ENCODE measurements at regions not wholly inside any gene's neighbourhood (a gene's known extent, or its start where the extent isn't known, plus 50 kb on each side); places are given as distances from the start of the nearest gene placed in this dataset.
"Not testable (repeated sequence)": the region's sequence is repeated elsewhere in the genome, so short reads cannot be mapped to it uniquely, and the experiment has no call there.

DNA sequence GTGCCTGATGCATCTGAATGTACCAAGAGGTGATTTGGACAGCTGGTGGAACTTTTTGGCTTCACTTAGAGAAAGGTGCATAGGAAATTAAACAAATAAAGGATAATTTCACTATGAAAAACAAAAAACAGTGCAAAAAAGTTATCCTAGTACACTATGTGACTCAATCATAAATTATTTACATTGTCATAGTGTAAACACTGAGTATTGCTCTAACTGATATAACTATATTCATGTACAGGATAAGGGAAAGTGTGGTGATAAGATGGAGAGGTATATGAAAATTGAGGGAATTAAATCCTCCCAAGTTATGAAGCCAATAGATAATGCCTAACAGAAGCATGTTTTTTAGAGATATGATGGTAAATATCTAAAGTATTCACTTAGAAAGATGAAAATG is 50.2 kb upstream of the CPNE4 start:
- no peak for DNase-seq (ENCODE audit: low read depth in 4 of 4, low spot score in 2 of 4)

DNA sequence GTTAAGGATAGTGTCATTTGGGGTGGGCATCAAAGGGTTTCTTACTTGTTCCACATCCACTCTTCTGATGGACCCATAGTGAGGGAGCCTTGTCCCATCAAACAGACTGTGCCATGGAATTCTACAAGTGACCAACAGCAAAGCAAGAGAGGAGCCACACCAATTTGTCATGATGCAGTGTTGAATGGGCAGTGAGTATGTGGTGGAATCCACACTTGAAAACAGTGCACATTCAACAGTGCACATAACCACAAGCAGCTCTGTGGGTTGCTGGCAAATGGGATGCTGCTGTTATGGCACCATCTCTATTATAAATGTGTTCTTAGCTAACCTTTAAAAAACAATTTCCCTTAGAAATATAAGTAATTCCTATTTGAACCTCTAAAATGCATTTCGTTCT is 52.5 kb upstream of the CPNE4 start:
- no peak for DNase-seq (ENCODE audit: low read depth in 4 of 4, low spot score in 2 of 4)

DNA sequence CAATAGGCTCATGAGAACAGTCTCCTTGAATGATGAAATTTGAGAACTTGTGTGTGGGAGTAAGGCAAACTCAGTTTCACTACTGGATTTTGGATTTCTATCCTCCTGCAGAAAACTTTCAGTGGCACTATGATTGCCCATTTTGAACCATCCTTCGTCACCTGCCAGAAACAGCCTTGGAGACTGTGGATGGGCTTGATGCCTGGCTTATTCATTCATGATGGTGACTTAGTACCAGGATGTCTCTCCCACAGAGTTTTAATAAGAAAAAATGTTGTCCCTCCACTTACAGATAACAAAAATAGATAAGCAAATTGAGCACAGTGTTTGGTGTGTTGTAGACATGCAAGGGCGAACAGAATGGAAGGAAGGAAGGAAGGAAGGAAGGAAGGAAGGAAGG is 53.5 kb upstream of the CPNE4 start:
- DNase-seq (ENCODE audit: low read depth in 4 of 4, low spot score in 2 of 4), result no peak

DNA sequence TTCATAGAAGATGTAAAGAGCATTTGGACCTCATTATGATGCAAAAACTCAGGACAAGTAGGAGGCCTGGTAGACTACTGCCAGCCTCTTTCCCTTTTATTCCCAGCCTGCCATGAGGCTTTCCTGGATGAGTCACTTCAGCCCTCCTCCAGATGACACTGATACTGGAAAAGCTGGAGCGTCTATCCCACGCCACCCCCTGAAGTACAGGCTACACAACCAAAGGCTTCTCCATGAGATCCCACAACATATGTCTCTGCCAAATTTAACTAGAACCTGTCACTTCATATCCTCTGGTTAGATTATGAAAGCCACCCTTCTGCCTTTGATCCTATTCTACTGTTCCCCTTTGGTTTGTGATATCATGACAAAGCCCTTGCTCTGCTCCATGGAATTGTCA is 56.1 kb upstream of the CPNE4 start:
- no peak for DNase-seq (ENCODE audit: low read depth in 4 of 4, low spot score in 2 of 4)

DNA sequence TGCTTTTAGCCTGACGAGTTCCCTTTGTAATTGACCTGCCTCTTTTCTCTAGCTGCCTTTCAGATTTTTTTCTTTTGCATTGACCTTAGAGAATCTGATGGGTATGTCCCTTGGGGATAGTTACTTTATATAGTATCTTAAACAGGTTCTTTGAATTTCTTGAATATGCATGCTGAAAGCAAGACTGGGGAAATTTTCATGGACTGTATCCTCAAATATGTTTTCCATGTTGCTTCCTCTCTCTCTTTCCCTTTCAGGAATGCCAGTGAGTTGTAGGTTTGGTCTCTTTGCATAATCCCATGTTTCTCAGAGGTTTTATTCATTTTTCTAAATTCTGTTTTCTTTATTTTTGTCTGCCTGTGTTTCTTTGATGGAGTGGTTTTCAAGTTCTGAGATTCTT is 81.8 kb upstream of the CPNE4 start:
- DNase-seq (ENCODE audit: low read depth in 4 of 4, low spot score in 2 of 4), result no peak

DNA sequence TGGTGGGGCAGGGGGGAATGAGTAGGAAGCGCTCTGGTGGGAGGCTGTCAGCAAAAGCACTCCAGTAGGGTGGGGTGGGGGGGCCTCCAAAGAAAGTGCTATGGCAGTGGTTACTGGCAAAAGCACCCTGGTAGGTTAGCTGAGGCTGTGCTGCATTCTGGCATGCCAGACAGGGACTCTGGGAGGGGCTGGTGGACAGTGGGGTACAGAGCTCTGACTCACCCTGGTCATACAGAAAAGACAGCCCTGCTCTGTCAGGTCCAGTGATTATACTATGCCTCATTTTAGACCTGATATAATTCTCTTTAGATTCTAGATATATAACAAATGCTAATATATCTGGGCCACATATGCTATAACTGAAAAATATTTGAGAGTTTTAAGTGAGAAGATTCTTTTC is 82.8 kb upstream of the CPNE4 start:
- no peak for DNase-seq (ENCODE audit: low read depth in 4 of 4, low spot score in 2 of 4)

DNA sequence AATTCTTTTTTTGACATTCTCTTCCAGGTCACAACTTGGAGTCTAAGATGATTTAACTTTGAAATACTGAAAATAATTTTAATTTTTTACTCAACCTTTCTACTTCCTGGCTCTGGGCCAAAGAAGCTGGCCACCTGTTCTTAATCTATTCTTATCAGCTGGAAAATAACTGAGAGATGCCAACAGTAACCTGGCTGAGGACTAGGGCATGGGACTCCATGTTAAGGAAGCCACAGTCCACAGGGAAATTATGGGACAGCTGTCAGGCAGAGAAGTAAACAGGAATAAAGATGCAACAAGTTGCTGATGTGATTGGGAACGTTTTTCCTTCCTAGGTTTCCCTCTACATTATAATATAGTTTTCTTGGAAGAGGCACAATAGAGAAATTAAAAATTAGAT is 84.7 kb upstream of the CPNE4 start:
- DNase-seq (ENCODE audit: low read depth in 4 of 4, low spot score in 2 of 4), result no peak

DNA sequence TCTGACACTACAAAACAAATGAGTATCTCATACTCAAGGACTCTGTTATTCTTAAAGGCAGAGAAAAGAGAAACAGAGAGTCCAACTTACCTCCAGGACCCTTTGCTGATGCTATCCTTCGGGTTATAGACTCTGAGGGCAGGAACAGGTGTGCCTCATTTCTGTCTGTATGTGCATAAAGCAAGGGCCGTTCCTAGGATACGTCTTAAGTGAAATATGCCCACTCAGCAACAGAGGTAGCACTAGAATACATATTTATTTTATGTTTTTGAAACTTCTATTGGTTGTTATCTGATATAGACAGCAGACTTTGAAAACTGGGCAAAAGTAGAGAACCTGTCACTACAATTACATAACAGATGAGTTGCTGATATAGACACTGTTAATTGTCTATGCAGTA is 89.3 kb upstream of the CPNE4 start:
- DNase-seq (ENCODE audit: low read depth in 4 of 4, low spot score in 2 of 4), result no peak

DNA sequence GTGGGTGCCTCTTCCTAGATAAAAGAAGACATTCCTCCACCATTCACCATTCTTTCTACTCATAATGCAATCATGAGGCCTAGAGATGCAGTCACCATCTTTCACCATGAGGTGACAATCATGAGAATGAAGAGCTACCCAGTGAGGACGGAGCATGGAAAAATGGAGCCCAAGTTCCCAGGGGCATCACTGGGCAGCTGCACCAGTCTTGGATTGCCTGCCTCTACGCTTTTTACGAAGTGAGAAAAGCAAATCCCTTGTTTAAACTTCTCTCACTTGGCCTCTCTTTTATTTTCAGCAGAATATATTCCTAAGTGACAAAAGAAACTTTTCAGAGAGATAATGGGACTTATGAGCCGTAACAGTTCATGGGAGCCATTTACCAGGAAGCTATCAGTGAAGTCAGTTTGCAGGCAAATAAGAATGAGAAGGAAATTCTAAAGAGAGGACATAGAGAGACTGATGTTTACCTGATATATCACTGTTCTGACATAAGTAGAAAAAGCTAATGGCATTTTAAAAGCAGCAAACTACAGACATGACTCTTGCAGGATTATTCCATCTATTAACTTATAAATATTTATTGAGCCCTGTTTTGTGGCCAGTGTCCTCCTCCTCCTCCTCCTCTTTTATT is 90.0 kb upstream of the CPNE4 start:
- DNase-seq (ENCODE audit: low read depth in 4 of 4, low spot score in 2 of 4), result no peak

DNA sequence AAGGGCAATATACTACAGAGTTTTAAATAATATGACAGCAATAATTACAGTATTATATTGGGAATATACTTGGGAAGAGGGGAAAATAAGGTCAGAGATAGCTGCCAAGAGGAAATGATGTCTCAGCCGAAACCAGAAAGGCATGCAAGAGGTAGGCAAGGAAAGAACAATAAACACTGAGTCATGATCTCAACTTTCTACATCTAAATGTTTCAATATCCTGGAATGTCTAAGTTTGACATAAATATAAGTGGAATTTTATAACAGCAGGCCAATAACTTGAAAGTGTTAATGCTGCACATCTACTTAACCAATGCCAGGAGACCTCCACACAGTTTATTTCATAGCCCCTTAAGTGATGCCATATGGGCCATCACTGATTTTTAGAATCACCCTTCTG is 99.8 kb upstream of the CPNE4 start:
- no peak for DNase-seq (ENCODE audit: low read depth in 4 of 4, low spot score in 2 of 4)

DNA sequence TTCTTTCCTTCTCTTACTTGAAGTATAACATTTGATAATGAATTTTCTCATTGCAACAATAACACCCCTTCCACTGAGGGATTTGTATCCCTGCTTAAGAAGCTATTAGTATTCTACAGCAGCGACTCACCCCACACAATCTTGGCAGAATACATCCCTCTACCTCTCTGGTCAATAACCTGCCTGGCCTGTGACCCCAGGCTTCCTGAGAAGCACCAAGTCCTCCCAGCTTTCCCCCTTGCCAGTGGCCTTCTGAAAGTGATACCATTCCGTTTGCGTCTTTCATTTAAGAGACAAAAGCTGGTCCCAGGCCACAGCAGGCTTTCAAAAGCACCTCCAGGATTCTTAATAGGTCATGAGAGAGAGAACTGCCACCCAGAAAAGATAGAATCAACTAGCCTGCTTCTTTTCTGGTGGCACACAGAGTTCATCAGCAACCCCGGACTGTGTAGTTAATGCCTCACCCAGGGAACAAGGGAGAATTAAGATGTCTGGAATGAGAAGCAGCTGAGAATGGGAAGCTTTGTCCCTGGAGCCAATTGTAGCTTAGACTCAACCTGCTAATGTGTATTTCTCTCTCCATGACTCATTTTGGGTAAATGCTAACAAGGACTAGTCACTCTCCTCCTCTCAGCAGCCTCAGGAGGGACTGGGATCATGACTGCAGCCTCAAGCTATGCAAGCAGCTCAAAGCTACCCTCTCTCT is 101.0 kb upstream of the CPNE4 start:
- no peak for DNase-seq (ENCODE audit: low read depth in 4 of 4, low spot score in 2 of 4)

DNA sequence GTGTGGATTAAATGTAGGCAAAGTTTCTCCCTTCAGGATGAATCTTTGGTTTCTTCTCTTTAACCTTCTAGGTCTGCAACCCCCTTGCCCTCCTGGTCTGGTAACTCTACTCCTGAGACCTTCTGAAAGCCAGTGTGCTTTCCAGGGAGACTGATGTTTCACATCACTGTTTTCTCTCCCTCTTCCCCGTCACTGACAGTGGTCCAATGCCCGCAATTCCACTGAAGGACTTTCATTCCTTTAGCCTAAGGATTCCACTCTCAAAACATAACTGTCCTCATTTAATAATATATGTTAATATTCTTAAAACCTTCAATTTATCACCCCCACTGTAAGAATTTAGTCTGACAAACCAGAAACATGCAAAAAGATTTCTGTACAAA is 101.5 kb upstream of the CPNE4 start:
- DNase-seq (ENCODE audit: low read depth in 4 of 4, low spot score in 2 of 4), result no peak

DNA sequence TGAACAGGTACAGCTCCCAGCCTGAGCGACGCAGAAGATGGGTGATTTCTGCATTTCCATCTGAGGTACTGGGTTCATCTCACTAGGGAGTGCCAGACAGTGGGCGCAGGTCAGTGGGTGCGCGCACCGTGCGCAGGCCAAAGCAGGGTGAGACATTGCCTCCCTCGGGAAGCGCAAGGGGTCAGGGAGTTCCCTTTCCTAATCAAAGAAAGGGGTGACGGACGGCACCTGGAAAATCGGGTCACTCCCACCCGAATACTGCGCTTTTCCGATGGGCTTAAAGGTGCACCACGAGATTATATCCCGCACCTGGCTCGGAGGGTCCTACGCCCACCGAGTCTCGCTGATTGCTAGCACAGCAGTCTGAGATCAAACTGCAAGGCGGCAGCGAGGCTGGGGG is 102.1 kb upstream of the CPNE4 start:
- DNase-seq (ENCODE audit: low read depth in 4 of 4, low spot score in 2 of 4), result not testable (repeated sequence)

DNA sequence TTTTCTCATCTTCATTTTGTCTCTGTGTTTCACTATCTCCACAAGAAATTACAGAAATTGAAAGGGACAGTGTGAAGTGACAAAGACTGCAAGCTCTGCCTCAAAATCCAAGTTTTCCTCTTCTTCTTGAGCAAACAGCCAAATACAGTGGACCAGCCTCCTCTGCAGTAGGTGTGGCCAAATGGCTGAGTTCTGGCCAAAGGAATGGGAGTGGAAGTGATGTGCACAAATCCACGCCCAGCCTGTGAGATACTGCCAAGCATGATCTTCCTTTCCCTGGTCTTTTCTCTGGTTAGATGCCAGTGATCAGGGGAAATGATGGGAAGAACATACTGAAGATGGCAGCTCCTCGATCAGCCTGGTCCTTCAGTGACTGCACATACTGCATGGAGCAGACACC is 111.0 kb upstream of the CPNE4 start:
- DNase-seq (ENCODE audit: low read depth in 4 of 4, low spot score in 2 of 4), result no peak

DNA sequence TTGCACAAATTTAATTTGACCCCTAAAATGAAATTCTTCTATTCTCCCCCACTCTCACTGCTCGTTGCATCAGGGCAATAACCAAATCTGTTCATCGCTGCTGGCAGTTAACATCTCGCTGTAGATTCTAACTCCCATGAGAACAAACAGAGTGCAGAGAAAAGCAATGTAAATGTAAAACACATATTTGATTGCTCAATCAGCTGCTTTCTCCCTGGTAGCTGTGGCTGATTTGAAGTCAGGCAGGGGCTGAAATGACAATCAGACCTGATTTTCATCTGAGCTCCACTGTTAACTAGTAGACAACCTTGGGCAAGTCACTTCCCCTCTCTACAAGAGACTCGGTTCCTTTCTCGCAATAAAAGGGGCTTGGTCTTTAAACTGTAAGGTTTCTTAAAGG is 119.8 kb upstream of the CPNE4 start:
- no peak for DNase-seq (ENCODE audit: low read depth in 4 of 4, low spot score in 2 of 4)

DNA sequence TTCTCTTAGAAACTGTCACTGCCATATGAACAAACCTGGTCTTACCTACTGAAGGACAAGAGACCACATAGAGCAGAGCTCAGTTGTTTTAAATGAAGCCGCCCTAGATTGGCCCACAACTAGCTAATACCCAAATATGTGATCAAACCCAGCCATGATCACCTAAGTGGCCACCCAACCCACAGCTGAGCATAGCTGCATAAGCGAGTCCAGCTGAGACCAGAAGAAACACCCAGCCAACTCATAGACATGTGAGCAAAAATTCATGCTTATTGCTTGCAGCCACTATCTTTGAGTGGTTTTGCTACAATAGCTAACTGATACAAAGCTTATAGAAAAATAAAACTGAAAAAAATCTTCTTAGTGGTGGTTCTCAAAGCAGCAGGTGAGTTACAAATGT is 124.3 kb upstream of the CPNE4 start:
- DNase-seq (ENCODE audit: low read depth in 4 of 4, low spot score in 2 of 4), result no peak

DNA sequence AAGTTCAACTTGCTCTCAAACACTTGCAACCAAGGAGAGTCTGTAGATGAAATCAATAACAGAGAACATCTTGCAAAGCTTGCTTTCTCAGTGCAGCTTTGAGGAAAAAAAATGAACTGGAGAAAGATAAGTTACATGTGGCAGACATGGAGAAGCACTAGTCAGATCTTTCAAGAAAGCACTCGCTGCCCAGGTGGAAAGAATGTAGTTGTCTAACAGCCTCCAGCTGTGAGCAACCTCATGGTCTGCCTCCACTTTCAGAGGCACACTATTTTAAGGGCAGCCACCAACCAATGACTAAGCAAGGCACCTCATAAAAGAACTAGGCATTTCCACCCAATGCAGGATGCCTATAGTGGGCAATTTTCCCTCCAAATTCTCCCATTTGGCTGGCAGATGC is 125.4 kb upstream of the CPNE4 start:
- no peak for DNase-seq (ENCODE audit: low read depth in 4 of 4, low spot score in 2 of 4)

DNA sequence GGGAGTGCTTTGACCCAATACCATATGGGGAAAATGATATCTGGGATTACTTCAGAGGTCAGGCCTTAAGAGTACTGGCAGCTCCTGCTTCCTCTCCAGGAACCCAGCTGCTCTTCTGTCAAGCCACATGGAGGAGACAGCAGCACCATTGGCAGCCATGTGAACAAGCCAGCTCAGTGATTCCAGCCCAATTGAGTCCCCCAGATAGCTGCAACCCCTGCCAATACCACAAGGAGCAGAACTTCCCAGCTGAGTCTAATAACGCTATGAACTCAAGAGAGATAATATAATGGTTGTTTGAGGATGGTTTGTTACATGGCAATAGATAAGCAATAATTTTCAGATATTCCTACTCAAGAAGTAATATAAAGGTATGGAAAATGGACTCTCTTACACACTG is 126.8 kb upstream of the CPNE4 start:
- DNase-seq (ENCODE audit: low read depth in 4 of 4, low spot score in 2 of 4), result no peak

DNA sequence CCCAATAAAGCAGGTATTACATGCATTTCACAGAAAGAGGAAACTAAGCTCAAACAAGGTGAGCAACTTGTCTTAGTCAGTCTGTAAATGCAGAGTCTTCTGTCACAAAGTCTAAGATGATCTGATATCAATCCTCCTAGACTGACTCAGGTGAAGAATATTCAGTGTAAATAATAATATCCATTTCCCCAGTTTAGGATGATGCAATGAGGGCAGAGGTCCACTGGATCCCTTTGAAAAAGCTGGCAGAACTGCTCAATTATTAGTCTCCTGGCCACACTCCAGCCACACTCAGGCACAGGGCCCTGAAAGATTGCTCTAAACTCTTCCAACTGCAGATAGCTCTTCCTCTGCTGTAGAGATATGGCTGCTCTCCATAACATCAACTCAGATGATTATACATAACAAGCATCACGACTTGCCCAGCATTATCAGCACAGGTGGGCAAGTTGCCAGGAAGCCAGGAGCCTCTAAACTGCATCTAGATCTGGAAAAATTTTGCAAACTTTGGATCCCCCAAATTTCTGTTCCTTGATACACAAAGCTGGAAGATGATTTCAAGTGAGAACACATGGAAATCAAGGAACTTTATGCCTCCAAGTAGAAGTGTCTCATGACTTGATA is 129.8 kb upstream of the CPNE4 start:
- no peak for DNase-seq (ENCODE audit: low read depth in 4 of 4, low spot score in 2 of 4)

DNA sequence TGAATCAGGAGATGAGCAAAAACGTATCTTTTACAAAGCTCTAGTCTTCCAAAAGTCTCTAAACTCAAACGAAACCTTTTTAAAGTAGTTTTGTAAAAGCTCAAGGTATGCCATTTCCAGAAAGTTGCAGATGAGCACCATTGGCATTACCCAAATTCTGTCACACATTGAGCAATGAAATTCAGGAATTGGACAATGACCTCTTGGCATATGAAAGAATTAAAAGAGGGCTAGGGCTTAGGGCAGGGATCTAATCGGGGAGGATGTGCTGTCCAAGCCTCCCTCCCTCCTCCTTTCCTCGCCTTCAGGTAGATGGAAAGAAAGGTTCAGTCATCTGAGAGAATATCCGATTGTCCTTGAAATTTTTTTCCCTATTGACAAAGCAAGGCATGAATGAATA is 133.1 kb upstream of the CPNE4 start:
- DNase-seq (ENCODE audit: low read depth in 4 of 4, low spot score in 2 of 4), result no peak

DNA sequence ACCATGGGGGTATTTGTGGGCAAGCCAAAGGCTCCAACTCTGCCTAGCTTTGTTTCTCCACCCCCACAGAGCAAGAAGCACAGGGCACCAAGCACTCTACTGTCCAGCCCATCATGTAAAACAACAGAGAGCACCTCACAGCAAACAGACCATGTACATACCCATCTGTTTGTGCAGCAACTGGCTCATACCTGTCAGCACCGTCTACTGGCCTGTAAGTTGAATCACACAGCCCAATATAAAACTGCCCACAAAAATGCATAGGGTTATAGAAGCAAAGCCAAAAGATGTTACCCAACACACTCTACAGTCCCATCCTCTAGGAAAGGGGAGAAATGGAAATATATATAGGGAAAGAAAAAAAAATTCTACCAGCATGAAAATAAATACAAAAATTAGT is 139.7 kb upstream of the CPNE4 start:
- DNase-seq (ENCODE audit: low read depth in 4 of 4, low spot score in 2 of 4), result no peak

DNA sequence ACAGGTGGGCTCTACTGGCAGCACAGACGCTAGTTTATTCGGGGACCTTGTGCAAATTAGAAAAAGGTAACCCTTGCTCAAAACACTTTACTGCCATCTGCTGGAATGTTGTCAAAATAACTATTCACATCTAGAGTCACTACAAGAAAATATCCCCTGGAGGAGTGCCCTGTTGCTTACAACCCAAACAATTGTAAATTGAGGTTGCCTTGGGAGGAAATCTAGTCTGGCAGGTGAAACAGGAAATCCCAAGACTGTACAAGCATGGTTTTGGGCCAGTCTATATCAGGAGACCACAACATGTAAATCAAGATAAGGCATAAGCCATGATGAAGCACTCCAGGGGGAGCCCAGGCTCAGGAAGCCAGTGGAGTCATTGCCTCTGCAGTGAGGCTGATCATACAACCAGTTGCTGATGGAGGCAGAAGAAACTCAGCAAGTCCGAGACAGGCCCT is 136.8 kb upstream of the ACP3 start:
- DNase-seq (ENCODE audit: low read depth in 4 of 4, low spot score in 2 of 4), result peak; percentile 11 to 32 (median 16)
